Testis (tissue), 2 donors: ENCODE measurements at regions not wholly inside any gene's neighbourhood (a gene's known extent, or its start where the extent isn't known, plus 50 kb on each side); places are given as distances from the start of the nearest gene placed in this dataset.

Experiments
- POLR2A ChIP-seq: fragments of 450-650 bp; IDR thresholded peaks from one replicate; pipeline ENCODE4 v1.6.1; 2017; ENCODE audit warnings: antibody characterized with exemption, mild to moderate bottlenecking, moderate library complexity
- TF ChIP-seq, protein P1 (sequence below), 3 experiments: fragments of 450-650 bp in 2 of 3; fragments of 200-600 bp in 1 of 3; sonication (generic) in 1 of 3; IDR thresholded peaks; one replicate each; pipeline ENCODE4 v1.5.1; 2016 to 2019; ENCODE audit warnings: antibody characterized with exemption in 3 of 3, mild to moderate bottlenecking in 2 of 3, moderate library complexity in 1 of 3

- TF ChIP-seq, protein P1, sequence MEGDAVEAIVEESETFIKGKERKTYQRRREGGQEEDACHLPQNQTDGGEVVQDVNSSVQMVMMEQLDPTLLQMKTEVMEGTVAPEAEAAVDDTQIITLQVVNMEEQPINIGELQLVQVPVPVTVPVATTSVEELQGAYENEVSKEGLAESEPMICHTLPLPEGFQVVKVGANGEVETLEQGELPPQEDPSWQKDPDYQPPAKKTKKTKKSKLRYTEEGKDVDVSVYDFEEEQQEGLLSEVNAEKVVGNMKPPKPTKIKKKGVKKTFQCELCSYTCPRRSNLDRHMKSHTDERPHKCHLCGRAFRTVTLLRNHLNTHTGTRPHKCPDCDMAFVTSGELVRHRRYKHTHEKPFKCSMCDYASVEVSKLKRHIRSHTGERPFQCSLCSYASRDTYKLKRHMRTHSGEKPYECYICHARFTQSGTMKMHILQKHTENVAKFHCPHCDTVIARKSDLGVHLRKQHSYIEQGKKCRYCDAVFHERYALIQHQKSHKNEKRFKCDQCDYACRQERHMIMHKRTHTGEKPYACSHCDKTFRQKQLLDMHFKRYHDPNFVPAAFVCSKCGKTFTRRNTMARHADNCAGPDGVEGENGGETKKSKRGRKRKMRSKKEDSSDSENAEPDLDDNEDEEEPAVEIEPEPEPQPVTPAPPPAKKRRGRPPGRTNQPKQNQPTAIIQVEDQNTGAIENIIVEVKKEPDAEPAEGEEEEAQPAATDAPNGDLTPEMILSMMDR (IDR thresholded peaks at IDR 0.05): no peak
- no peak for TF ChIP-seq POLR2A
Observed at GRCh38 chr20:12331236-12331635, 413.5 kb downstream of the BTBD3 start.
